Caco-2 (cell line): ENCODE measurements at regions not wholly inside any gene's neighbourhood (a gene's known extent, or its start where the extent isn't known, plus 50 kb on each side); places are given as distances from the start of the nearest gene placed in this dataset.

Experiments
- BruUV-seq: library from RNA; stranded (reverse); fragments of 400-500 nt; replicated peaks from 2 replicates; lab custom pipeline; 2021; lab: Mats Ljungman, UMichigan
- CTCF ChIA-PET: fragments of 300-600 bp; sonication (Branson Sonifier 250); formaldehyde crosslinking; loops from one replicate; lab custom pipeline; 2022; ENCODE audit warnings: antibody characterized with exemption; lab: Charles Lee
- POLR2A ChIA-PET: fragments of 300-600 bp; sonication (Branson Sonifier 250); formaldehyde crosslinking; loops from one replicate; lab custom pipeline; 2022; ENCODE audit warnings: antibody characterized with exemption; lab: Charles Lee
- DNase-seq, 2 experiments: peaks; one replicate each; pipeline versions ENCODE4 v3.0.0 to v3.0.0-alpha.2; 2020 to 2022
- H3K27me3 ChIP-seq: replicated peaks from 2 replicates; pipeline ENCODE4 v1.6.0; 2011; ENCODE audit warnings: low read length; ENCODE audit not compliant: control insufficient read depth, insufficient read depth
- H3K36me3 ChIP-seq: 2 replicates; pipeline ENCODE4 v1.5.1; 2011; ENCODE audit warnings: low read length; ENCODE audit not compliant: control insufficient read depth, insufficient read depth
- H3K4me1 ChIP-seq: fragments of 250-450 bp; sonication (Bioruptor Pico); 2 replicates; pipeline ENCODE4 v1.5.1; 2020; ENCODE audit warnings: mild to moderate bottlenecking
- H3K4me3 ChIP-seq: 2 replicates; pipeline ENCODE4 v1.5.1; 2011; ENCODE audit warnings: low read depth, mild to moderate bottlenecking, control low read depth, low read length
- H3K9me3 ChIP-seq: fragments of 250-450 bp; sonication (Bioruptor Pico); 2 replicates; pipeline ENCODE4 v1.5.1; 2020; ENCODE audit warnings: mild to moderate bottlenecking, moderate library complexity
- H3K27ac Mint-ChIP-seq: one replicate; pipeline ENCODE4 v1.8.0; 2022; ENCODE audit warnings: mixed read lengths; ENCODE audit not compliant: unreplicated experiment
- H3K27me3 Mint-ChIP-seq: one replicate; pipeline ENCODE4 v1.8.0; 2022; ENCODE audit warnings: mixed read lengths; ENCODE audit not compliant: insufficient read depth, unreplicated experiment
- H3K36me3 Mint-ChIP-seq: one replicate; pipeline ENCODE4 v1.8.0; 2022; ENCODE audit warnings: mild to moderate bottlenecking, mixed read lengths; ENCODE audit not compliant: insufficient read depth, unreplicated experiment
- H3K4me1 Mint-ChIP-seq: one replicate; pipeline ENCODE4 v1.8.0; 2022; ENCODE audit warnings: low read depth, mixed read lengths; ENCODE audit not compliant: unreplicated experiment
- H3K4me3 Mint-ChIP-seq: one replicate; pipeline ENCODE4 v1.8.0; 2022; ENCODE audit warnings: mild to moderate bottlenecking, moderate library complexity, mixed read lengths; ENCODE audit not compliant: unreplicated experiment
- H3K9me3 Mint-ChIP-seq: one replicate; pipeline ENCODE4 v1.8.0; 2022; ENCODE audit warnings: mixed read lengths; ENCODE audit not compliant: unreplicated experiment
- intact Hi-C: fragments of 100-400 bp; cut with micrococcal nuclease; formaldehyde crosslinking; loops from one replicate; pipeline ENCODE4 v1.10.0; 2022; ENCODE audit not compliant: unreplicated experiment
- TF ChIP-seq, protein P1 (sequence below), 2 experiments: fragments of 200-600 bp in 1 of 2; IDR thresholded peaks; 1 replicate in 1 of 2; 2 replicates in 1 of 2; pipeline versions ENCODE4 v1.5.1 to v1.8.0; 2011 to 2022; ENCODE audit warnings: antibody characterized with exemption in 1 of 2, control low read depth in 1 of 2, inconsistent platforms in 1 of 2, low read depth in 1 of 2, low read length in 1 of 2, mild to moderate bottlenecking in 1 of 2, moderate library complexity in 1 of 2; ENCODE audit not compliant: insufficient read depth in 1 of 2, severe bottlenecking in 1 of 2, unreplicated experiment in 1 of 2

DNA sequence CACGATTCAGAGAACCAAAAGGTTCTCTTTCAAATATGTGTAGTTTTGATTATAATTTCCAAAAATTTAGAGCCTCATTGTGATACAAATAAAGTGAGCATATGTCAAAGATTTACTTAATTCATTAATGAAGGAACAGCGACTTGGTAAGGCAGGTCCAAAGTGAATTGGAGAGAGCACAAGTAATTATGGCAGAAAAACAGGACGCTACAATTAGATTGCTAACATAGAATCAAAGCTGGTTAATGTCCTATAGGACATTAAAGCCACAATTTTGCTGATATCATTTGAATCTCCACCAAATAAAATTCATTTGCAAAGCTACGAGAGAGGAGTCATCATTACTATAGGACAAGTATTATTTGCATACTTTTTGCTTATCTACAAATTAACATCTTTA lies 164.2 kb downstream of the CCER1 start:
- intact Hi-C loops, result no loop called here
- no peaks in the 10 kb centered on the region for H3K9me3 Mint-ChIP-seq
- CTCF ChIA-PET, result no interaction called here

DNA sequence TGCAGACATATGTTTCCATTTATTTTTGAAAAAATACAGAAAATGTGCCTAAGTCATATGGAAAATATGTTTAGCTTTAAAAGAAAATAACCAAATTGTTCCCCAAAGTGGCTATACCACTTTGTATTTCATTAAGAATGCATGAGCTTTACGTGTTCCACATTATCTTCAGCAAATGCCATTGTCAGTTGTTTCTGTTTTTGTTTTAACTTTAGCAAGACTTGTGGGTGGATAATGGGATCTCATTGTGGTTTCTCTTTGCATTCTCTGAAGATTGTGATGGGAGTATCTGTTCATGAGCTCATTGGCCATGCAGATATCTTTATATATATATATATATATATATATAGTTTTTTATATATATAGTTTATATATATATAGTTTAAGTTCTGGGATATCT lies 181.5 kb downstream of the CCER1 start:
- no peak overlapping the region for H3K4me3 Mint-ChIP-seq

More for the DNA sequence above, 164.2 kb downstream of the CCER1 start:
- no peaks in the 10 kb centered on the region for H3K4me1 Mint-ChIP-seq
- no peaks in the 10 kb centered on the region for H3K36me3 Mint-ChIP-seq
- H3K27ac Mint-ChIP-seq, result no peak overlapping the region
- Histone ChIP-seq H3K4me3 (no peak overlapping the region), H3K4me1 (no peaks in the 10 kb centered on the region), H3K9me3 (no peaks in the 10 kb centered on the region), H3K36me3 (no peaks in the 10 kb centered on the region), H3K27me3 (no peaks in the 10 kb centered on the region)
- no peak overlapping the region for H3K4me3 Mint-ChIP-seq
- no TSS peak for BruUV-seq
- POLR2A ChIA-PET, result no interaction called here
- DNase-seq, result no peak
- H3K27me3 Mint-ChIP-seq, result no peaks in the 10 kb centered on the region
- TF ChIP-seq, protein P1, sequence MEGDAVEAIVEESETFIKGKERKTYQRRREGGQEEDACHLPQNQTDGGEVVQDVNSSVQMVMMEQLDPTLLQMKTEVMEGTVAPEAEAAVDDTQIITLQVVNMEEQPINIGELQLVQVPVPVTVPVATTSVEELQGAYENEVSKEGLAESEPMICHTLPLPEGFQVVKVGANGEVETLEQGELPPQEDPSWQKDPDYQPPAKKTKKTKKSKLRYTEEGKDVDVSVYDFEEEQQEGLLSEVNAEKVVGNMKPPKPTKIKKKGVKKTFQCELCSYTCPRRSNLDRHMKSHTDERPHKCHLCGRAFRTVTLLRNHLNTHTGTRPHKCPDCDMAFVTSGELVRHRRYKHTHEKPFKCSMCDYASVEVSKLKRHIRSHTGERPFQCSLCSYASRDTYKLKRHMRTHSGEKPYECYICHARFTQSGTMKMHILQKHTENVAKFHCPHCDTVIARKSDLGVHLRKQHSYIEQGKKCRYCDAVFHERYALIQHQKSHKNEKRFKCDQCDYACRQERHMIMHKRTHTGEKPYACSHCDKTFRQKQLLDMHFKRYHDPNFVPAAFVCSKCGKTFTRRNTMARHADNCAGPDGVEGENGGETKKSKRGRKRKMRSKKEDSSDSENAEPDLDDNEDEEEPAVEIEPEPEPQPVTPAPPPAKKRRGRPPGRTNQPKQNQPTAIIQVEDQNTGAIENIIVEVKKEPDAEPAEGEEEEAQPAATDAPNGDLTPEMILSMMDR (IDR thresholded peaks at IDR 0.05; ENCODE audit: insufficient read depth in 1 of 2, low read depth in 1 of 2, low read length in 1 of 2, severe bottlenecking in 1 of 2, unreplicated experiment in 1 of 2), result no peak

DNA sequence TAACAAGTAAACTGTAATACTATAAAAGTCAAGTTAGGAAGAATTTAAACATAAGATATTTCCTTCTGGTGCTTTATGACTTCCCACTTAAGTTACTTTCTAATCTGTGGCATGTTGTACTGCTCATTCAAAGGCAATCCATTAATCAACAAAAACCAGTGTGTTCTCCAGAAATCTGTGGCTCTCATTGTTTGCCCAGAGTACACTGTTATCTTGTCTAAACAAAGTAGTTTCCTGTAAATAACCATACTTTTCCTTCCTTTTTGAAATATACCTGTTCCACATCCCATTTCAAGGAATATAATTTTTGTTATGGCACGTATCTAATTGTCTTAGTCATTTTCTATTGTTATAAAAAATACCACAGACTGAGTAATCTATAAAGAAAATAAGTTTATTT lies 184.1 kb downstream of the CCER1 start:
- Mint-ChIP-seq H3K4me1 (no peaks in the 10 kb centered on the region), H3K27ac (no peak overlapping the region), H3K4me3 (no peak overlapping the region), H3K27me3 (peaks cover 5% of the 10 kb centered on the region), H3K9me3 (no peaks in the 10 kb centered on the region), H3K36me3 (no peaks in the 10 kb centered on the region)
- no peaks in the 10 kb centered on the region for H3K9me3 ChIP-seq
- BruUV-seq, result no TSS peak
- H3K4me1 ChIP-seq, result no peaks in the 10 kb centered on the region
- POLR2A ChIA-PET, result no interaction called here
- intact Hi-C loops, result no loop called here
- TF ChIP-seq, protein P1 (IDR thresholded peaks at IDR 0.05; ENCODE audit: insufficient read depth in 1 of 2, low read depth in 1 of 2, low read length in 1 of 2, severe bottlenecking in 1 of 2, unreplicated experiment in 1 of 2), result no peak
- CTCF ChIA-PET, result no interaction called here
- H3K4me3 ChIP-seq, result no peak overlapping the region
- no peaks in the 10 kb centered on the region for H3K36me3 ChIP-seq
- no peak for DNase-seq
- no peaks in the 10 kb centered on the region for H3K27me3 ChIP-seq

More for the DNA sequence above, 181.5 kb downstream of the CCER1 start:
- H3K27me3 ChIP-seq, result no peaks in the 10 kb centered on the region
- ChIA-PET POLR2A (no interaction called here), CTCF (no interaction called here)
- DNase-seq, result no peak
- no peaks in the 10 kb centered on the region for H3K9me3 ChIP-seq
- Mint-ChIP-seq H3K36me3 (no peaks in the 10 kb centered on the region), H3K27ac (no peak overlapping the region), H3K9me3 (no peaks in the 10 kb centered on the region), H3K4me1 (no peaks in the 10 kb centered on the region), H3K27me3 (no peaks in the 10 kb centered on the region)
- BruUV-seq, result no TSS peak
- no peaks in the 10 kb centered on the region for H3K36me3 ChIP-seq
- intact Hi-C loops, result no loop called here
- no peaks in the 10 kb centered on the region for H3K4me1 ChIP-seq
- TF ChIP-seq, protein P1 (IDR thresholded peaks at IDR 0.05; ENCODE audit: insufficient read depth in 1 of 2, low read depth in 1 of 2, low read length in 1 of 2, severe bottlenecking in 1 of 2, unreplicated experiment in 1 of 2), result no peak
- no peak overlapping the region for H3K4me3 ChIP-seq
